Neural progenitor cell (in vitro differentiated cells): ENCODE measurements at regions not wholly inside any gene's neighbourhood (a gene's known extent, or its start where the extent isn't known, plus 50 kb on each side); places are given as distances from the start of the nearest gene placed in this dataset.
A peak's percentile ranks its signal among the peaks of the same experiment; 100 is the strongest.

Source experiments
- DNase-seq: peaks from one replicate; pipeline ENCODE4 v3.0.0-alpha.2; 2016; ENCODE audit warnings: low spot score
- H2AFZ ChIP-seq: fragments of 200-600 bp; sonication (generic); replicated peaks from 2 replicates; pipeline ENCODE4 v1.6.1; 2016; ENCODE audit warnings: antibody characterized with exemption
- H3F3A ChIP-seq: fragments of 200-600 bp; sonication (generic); 2 replicates; pipeline ENCODE4 v1.6.1; 2016; ENCODE audit warnings: antibody characterized with exemption, low read depth
- H3K27ac ChIP-seq: fragments of 200-600 bp; sonication (generic); 2 replicates; pipeline ENCODE4 v1.5.1; 2016; ENCODE audit warnings: mild to moderate bottlenecking
- H3K27me3 ChIP-seq: fragments of 200-600 bp; sonication (generic); 2 replicates; pipeline ENCODE4 v1.6.1; 2016; ENCODE audit warnings: mild to moderate bottlenecking, moderate library complexity
- H3K36me3 ChIP-seq: fragments of 200-600 bp; sonication (generic); 2 replicates; pipeline ENCODE4 v1.5.1; 2016
- H3K4me1 ChIP-seq: fragments of 200-600 bp; sonication (generic); 2 replicates; pipeline ENCODE4 v1.6.1; 2016; ENCODE audit warnings: mixed run types
- H3K4me2 ChIP-seq: fragments of 200-600 bp; sonication (generic); 2 replicates; pipeline ENCODE4 v1.6.1; 2016
- H3K4me3 ChIP-seq: fragments of 200-600 bp; sonication (generic); 2 replicates; pipeline ENCODE4 v1.5.1; 2016
- H3K79me2 ChIP-seq: fragments of 200-600 bp; sonication (generic); 2 replicates; pipeline ENCODE4 v1.6.1; 2016; ENCODE audit warnings: low read depth
- H3K9ac ChIP-seq: fragments of 200-600 bp; sonication (generic); 2 replicates; pipeline ENCODE4 v1.6.1; 2016
- H3K9me3 ChIP-seq: fragments of 200-600 bp; sonication (generic); 2 replicates; pipeline ENCODE4 v1.5.1; 2016; ENCODE audit warnings: low read depth
- H4K20me1 ChIP-seq: fragments of 200-600 bp; sonication (generic); 2 replicates; pipeline ENCODE4 v1.6.1; 2016; ENCODE audit warnings: low read depth
- H3K27ac Mint-ChIP-seq: 3 replicates; pipeline ENCODE4 v1.8.0; 2021; ENCODE audit warnings: mixed read lengths
- H3K27me3 Mint-ChIP-seq: 2 replicates; pipeline ENCODE4 v1.8.0; 2022; ENCODE audit warnings: low read depth, mild to moderate bottlenecking, inconsistent platforms, moderate library complexity, mixed read lengths; ENCODE audit not compliant: insufficient read depth
- H3K36me3 Mint-ChIP-seq: 3 replicates; pipeline ENCODE4 v1.8.0; 2021; ENCODE audit warnings: mixed read lengths
- H3K4me1 Mint-ChIP-seq: 3 replicates; pipeline ENCODE4 v1.8.0; 2021; ENCODE audit warnings: mixed read lengths
- H3K4me3 Mint-ChIP-seq: 3 replicates; pipeline ENCODE4 v1.8.0; 2021; ENCODE audit warnings: mild to moderate bottlenecking, moderate library complexity, mixed read lengths
- H3K9me3 Mint-ChIP-seq: 3 replicates; pipeline ENCODE4 v1.8.0; 2020; ENCODE audit warnings: mixed read lengths
- CTCF ChIP-seq: fragments of 200-600 bp; sonication (generic); IDR thresholded peaks from 2 replicates; pipeline ENCODE4 v1.5.1; 2017; ENCODE audit warnings: antibody characterized with exemption, mild to moderate bottlenecking
- EZH2 ChIP-seq: fragments of 200-600 bp; sonication (generic); IDR thresholded peaks from 2 replicates; pipeline ENCODE4 v1.6.1; 2017; ENCODE audit warnings: antibody characterized with exemption, mild to moderate bottlenecking, moderate library complexity
- EZH2phosphoT487 ChIP-seq: fragments of 200-600 bp; sonication (generic); IDR thresholded peaks from 2 replicates; pipeline ENCODE4 v1.6.1; 2017; ENCODE audit warnings: antibody characterized with exemption

- Histone ChIP-seq H3K4me1 (peaks cover 32% of the 10 kb centered on the region), H3K27me3 (no peaks in the 10 kb centered on the region), H2AFZ (no peak overlapping the region)
These were observed 65.4 kb upstream of the CALM2 start for GRCh38 chr2:47241715-47242114.

GRCh38 chr2:47239119-47239969 lies 63.0 kb upstream of the CALM2 start:
- H3K4me2 ChIP-seq, result peak overlapping the region; percentile 43
- H3K27ac Mint-ChIP-seq, result peak overlapping the region; percentile 25
- no peak for TF ChIP-seq EZH2phosphoT487
- TF ChIP-seq EZH2, result no peak
- TF ChIP-seq CTCF, result no peak

More at GRCh38 chr2:47241715-47242114, 65.4 kb upstream of the CALM2 start:
- Histone ChIP-seq H3K79me2 (no peaks in the 10 kb centered on the region), H3K36me3 (no peaks in the 10 kb centered on the region), H3K9ac (no peak overlapping the region), H3F3A (peaks cover 7% of the 10 kb centered on the region), H3K27ac (no peak overlapping the region), H3K4me3 (no peak overlapping the region), H3K9me3 (no peaks in the 10 kb centered on the region), H4K20me1 (no peaks in the 10 kb centered on the region), H3K4me2 (no peak overlapping the region)
- Mint-ChIP-seq H3K4me1 (peaks cover 38% of the 10 kb centered on the region), H3K36me3 (no peaks in the 10 kb centered on the region), H3K9me3 (no peaks in the 10 kb centered on the region), H3K27me3 (no peaks in the 10 kb centered on the region), H3K4me3 (no peak overlapping the region), H3K27ac (peak overlapping the region; percentile 42)
- TF ChIP-seq EZH2phosphoT487 (no peak), EZH2 (no peak), CTCF (no peak)
- no peak for DNase-seq

GRCh38 chr2:47238638-47239037 lies 62.3 kb upstream of the CALM2 start:
- peaks cover 57% of the 10 kb centered on the region for H3K4me1 Mint-ChIP-seq

More at GRCh38 chr2:47239119-47239969, 63.0 kb upstream of the CALM2 start:
- Mint-ChIP-seq H3K4me1 (peaks cover 55% of the 10 kb centered on the region), H3K9me3 (peaks cover 3% of the 10 kb centered on the region), H3K36me3 (no peaks in the 10 kb centered on the region), H3K27me3 (no peaks in the 10 kb centered on the region), H3K4me3 (no peak overlapping the region)
- DNase-seq, result no peak
- no peak overlapping the region for H3K4me3 ChIP-seq
- peaks cover 7% of the 10 kb centered on the region for H3F3A ChIP-seq
- no peaks in the 10 kb centered on the region for H3K79me2 ChIP-seq
- H2AFZ ChIP-seq, result peak overlapping the region; percentile 93
- no peaks in the 10 kb centered on the region for H3K36me3 ChIP-seq
- peaks cover 42% of the 10 kb centered on the region for H3K4me1 ChIP-seq
- H3K9me3 ChIP-seq, result no peaks in the 10 kb centered on the region
- no peak overlapping the region for H3K9ac ChIP-seq
- no peaks in the 10 kb centered on the region for H3K27me3 ChIP-seq
- H4K20me1 ChIP-seq, result no peaks in the 10 kb centered on the region
- no peak overlapping the region for H3K27ac ChIP-seq

More at GRCh38 chr2:47238638-47239037, 62.3 kb upstream of the CALM2 start:
- Histone ChIP-seq H3K9me3 (no peaks in the 10 kb centered on the region), H3K36me3 (no peaks in the 10 kb centered on the region), H4K20me1 (no peaks in the 10 kb centered on the region), H3K27ac (no peak overlapping the region), H3K4me3 (no peak overlapping the region), H3K79me2 (no peaks in the 10 kb centered on the region), H3K4me2 (no peak overlapping the region), H3K4me1 (peaks cover 47% of the 10 kb centered on the region), H3K9ac (no peak overlapping the region), H2AFZ (no peak overlapping the region), H3K27me3 (no peaks in the 10 kb centered on the region), H3F3A (peaks cover 7% of the 10 kb centered on the region)
- Mint-ChIP-seq H3K4me3 (no peak overlapping the region), H3K9me3 (peaks cover 3% of the 10 kb centered on the region), H3K36me3 (no peaks in the 10 kb centered on the region), H3K27ac (peak overlapping the region; percentile 25), H3K27me3 (peaks cover 1% of the 10 kb centered on the region)
- TF ChIP-seq EZH2phosphoT487 (no peak), CTCF (no peak), EZH2 (no peak)
- no peak for DNase-seq
